Mesendoderm (in vitro differentiated cells): ENCODE measurements at regions not wholly inside any gene's neighbourhood (a gene's known extent, or its start where the extent isn't known, plus 50 kb on each side); places are given as distances from the start of the nearest gene placed in this dataset.
A peak's percentile ranks its signal among the peaks of the same experiment; 100 is the strongest.
"Not testable (repeated sequence)": the region's sequence is repeated elsewhere in the genome, so short reads cannot be mapped to it uniquely, and the experiment has no call there.

Experiments used
- DNase-seq: peaks from one replicate; pipeline ENCODE4 v3.0.0; 2013
- H2AK5ac ChIP-seq: 2 replicates; pipeline ENCODE4 v1.6.1; 2013; ENCODE audit warnings: low read length, inconsistent platforms
- H2BK120ac ChIP-seq: 2 replicates; pipeline ENCODE4 v1.6.1; 2013; ENCODE audit warnings: low read depth, mild to moderate bottlenecking, low read length, moderate library complexity, mixed read lengths
- H2BK15ac ChIP-seq: replicated peaks from 2 replicates; pipeline ENCODE4 v1.6.1; 2013; ENCODE audit warnings: low read depth, mild to moderate bottlenecking, moderate library complexity
- H2BK5ac ChIP-seq: 2 replicates; pipeline ENCODE4 v1.6.1; 2013; ENCODE audit warnings: low read length, inconsistent platforms
- H3K18ac ChIP-seq: 2 replicates; pipeline ENCODE4 v1.6.1; 2013; ENCODE audit warnings: mild to moderate bottlenecking, low read length, mixed read lengths
- H3K23ac ChIP-seq: one replicate; pipeline ENCODE4 v1.6.1; 2013; ENCODE audit warnings: low read length
- H3K27ac ChIP-seq: 2 replicates; pipeline ENCODE4 v1.5.1; 2013; ENCODE audit warnings: low read depth, mild to moderate bottlenecking, inconsistent platforms, low read length, moderate library complexity
- H3K27me3 ChIP-seq: 2 replicates; pipeline ENCODE4 v1.6.1; 2013; ENCODE audit warnings: low read length, control low read depth, mild to moderate bottlenecking, inconsistent platforms; ENCODE audit not compliant: insufficient read depth, poor library complexity
- H3K36me3 ChIP-seq: 2 replicates; pipeline ENCODE4 v1.6.1; 2013; ENCODE audit warnings: low read length, inconsistent platforms; ENCODE audit not compliant: control insufficient read depth, insufficient read depth
- H3K4ac ChIP-seq: one replicate; pipeline ENCODE4 v1.6.1; 2013; ENCODE audit warnings: low read depth, mild to moderate bottlenecking, low read length, moderate library complexity
- H3K4me1 ChIP-seq: 2 replicates; pipeline ENCODE4 v1.6.1; 2013; ENCODE audit warnings: low read depth, low read length, inconsistent platforms; ENCODE audit not compliant: control insufficient read depth
- H3K4me2 ChIP-seq: 2 replicates; pipeline ENCODE4 v1.6.1; 2013; ENCODE audit warnings: low read length
- H3K4me3 ChIP-seq: 2 replicates; pipeline ENCODE4 v1.5.1; 2013; ENCODE audit warnings: mild to moderate bottlenecking, low read length
- H3K56ac ChIP-seq: one replicate; pipeline ENCODE4 v1.6.1; 2013; ENCODE audit warnings: low read length
- H3K79me1 ChIP-seq: 2 replicates; pipeline ENCODE4 v1.6.1; 2013; ENCODE audit warnings: low read length, inconsistent platforms
- H3K79me2 ChIP-seq: 2 replicates; pipeline ENCODE4 v1.6.1; 2013; ENCODE audit warnings: mild to moderate bottlenecking, low read length; ENCODE audit not compliant: control insufficient read depth, insufficient read depth
- H3K9ac ChIP-seq: 2 replicates; pipeline ENCODE4 v1.6.1; 2013; ENCODE audit warnings: low read length, inconsistent platforms
- H4K5ac ChIP-seq: one replicate; pipeline ENCODE4 v1.6.1; 2013; ENCODE audit warnings: low read length
- H4K8ac ChIP-seq: one replicate; pipeline ENCODE4 v1.6.1; 2013; ENCODE audit warnings: low read depth, mild to moderate bottlenecking, control low read depth, low read length, moderate library complexity
- WGBS: extraction: QIAGEN DNeasy Blood & Tissue Kit; methylation state at CpG from one replicate; pipeline ENCODE4 v1.1.7; 2013; ENCODE audit warnings: low lambda C conversion rate, missing lambda C conversion rate; ENCODE audit not compliant: insufficient coverage; ENCODE audit errors: extremely low coverage; 5-methylcytosine and 5-hydroxymethylcytosine counted together

DNA sequence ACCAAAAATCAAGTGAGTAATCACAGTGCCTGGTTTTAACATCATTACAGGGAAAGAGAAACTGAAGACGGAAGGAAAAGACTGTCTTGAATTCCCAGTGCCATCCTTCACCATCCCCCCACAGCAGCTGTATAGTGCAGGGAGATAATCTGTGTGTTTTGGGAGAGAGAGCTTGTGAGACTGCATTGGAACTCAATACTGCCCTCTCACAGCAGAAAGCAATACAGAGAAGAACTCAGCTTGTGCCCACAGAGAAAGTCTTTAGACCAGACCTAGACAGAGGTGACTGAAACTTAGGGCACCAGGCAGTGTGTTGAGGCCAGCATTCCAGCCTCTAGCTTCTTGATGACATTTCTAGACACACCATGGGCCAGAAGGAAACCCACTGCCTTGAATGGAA is 754.7 kb upstream of the CDH6 start:
- H2BK120ac ChIP-seq: no peak overlapping the region
- H3K4me3 ChIP-seq: no peak overlapping the region
- H4K8ac ChIP-seq: no peak overlapping the region
- no peak overlapping the region for H3K27ac ChIP-seq
- H3K4me2 ChIP-seq: no peak overlapping the region
- H3K79me2 ChIP-seq: no peaks in the 10 kb centered on the region
- H3K18ac ChIP-seq: no peak overlapping the region
- WGBS: no CpG with 5 or more reads among the region's 1 CpG
- H3K36me3 ChIP-seq: no peaks in the 10 kb centered on the region
- DNase-seq: peak; percentile 40
- no peak overlapping the region for H3K56ac ChIP-seq
- H3K27me3 ChIP-seq: no peaks in the 10 kb centered on the region
- H2AK5ac ChIP-seq: no peak overlapping the region
- H3K4me1 ChIP-seq: no peaks in the 10 kb centered on the region
- H2BK15ac ChIP-seq: no peak overlapping the region
- H2BK5ac ChIP-seq: no peak overlapping the region
- H3K79me1 ChIP-seq: no peaks in the 10 kb centered on the region
- H4K5ac ChIP-seq: no peak overlapping the region
- H3K4ac ChIP-seq: no peak overlapping the region
- H3K9ac ChIP-seq: no peak overlapping the region
- H3K23ac ChIP-seq: no peak overlapping the region

DNA sequence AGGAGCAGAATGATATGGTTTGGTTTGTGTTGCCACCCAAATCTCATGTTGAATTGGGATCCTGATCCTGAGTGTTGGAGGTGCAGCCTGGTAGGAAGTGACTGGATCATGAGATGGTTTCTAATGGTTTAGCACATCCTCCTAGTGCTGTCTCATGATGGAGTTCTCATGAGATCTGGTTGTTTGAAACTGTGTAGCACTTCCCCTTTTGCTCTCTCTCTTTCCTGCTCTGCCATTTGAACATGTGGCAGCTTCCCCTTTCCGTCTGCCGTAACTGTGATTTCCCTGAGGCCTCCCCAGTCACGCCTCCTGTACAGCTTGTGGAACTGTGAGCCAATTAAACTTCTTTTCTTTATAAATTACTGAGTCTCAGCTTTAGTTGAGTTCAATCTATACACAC is 756.8 kb upstream of the CDH6 start:
- H3K27ac ChIP-seq: no peak overlapping the region
- no CpG with 5 or more reads among the region's 3 CpGs for WGBS
- DNase-seq: no peak

DNA sequence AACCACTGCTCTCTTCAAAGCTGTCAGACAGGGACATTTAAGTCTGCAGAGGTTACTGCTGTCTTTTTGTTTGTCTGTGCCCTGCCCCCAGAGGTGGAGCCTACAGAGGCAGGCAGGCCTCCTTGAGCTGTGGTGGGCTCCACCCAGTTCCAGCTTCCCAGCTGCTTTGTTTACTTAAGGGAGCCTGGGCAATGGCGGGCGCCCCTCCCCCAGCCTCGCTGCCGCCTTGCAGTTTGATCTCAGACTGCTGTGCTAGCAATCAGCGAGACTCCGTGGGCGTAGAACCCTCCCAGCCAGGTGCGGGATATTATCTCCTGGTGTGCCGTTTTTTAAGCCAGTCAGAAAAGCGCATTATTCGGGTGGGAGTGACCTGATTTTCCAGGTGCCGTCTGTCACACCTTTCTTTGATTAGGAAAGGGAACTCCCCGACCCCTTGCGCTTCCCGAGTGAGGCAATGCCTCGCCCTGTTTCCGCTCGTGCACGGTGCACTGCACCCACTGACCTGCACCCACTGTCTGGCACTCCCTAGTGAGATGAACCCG is 764.5 kb upstream of the CDH6 start:
- not testable (repeated sequence) for H2AK5ac ChIP-seq, H3K4me2 ChIP-seq, H2BK15ac ChIP-seq, H3K4me1 ChIP-seq, H3K79me1 ChIP-seq, H4K5ac ChIP-seq, H3K4me3 ChIP-seq, H3K18ac ChIP-seq, H3K4ac ChIP-seq, H4K8ac ChIP-seq, H3K9ac ChIP-seq, H3K23ac ChIP-seq, H3K79me2 ChIP-seq, H2BK5ac ChIP-seq, H3K36me3 ChIP-seq, H3K27me3 ChIP-seq, H3K27ac ChIP-seq, H2BK120ac ChIP-seq
- peak overlapping the region; percentile 25 for H3K56ac ChIP-seq
- no CpG with 5 or more reads among the region's 20 CpGs for WGBS
- DNase-seq: peak; percentile 6

More for the DNA sequence above, 756.8 kb upstream of the CDH6 start:
- Histone ChIP-seq H3K36me3 (no peaks in the 10 kb centered on the region), H3K56ac (no peak overlapping the region), H4K5ac (no peak overlapping the region), H3K4me3 (no peak overlapping the region), H2BK15ac (no peak overlapping the region), H3K79me2 (no peaks in the 10 kb centered on the region), H3K9ac (no peak overlapping the region), H3K79me1 (no peaks in the 10 kb centered on the region), H3K4me1 (no peaks in the 10 kb centered on the region), H3K23ac (no peak overlapping the region), H3K4me2 (no peak overlapping the region), H2BK5ac (no peak overlapping the region), H3K18ac (no peak overlapping the region), H2BK120ac (no peak overlapping the region), H3K4ac (no peak overlapping the region), H2AK5ac (no peak overlapping the region), H4K8ac (no peak overlapping the region), H3K27me3 (no peaks in the 10 kb centered on the region)

DNA sequence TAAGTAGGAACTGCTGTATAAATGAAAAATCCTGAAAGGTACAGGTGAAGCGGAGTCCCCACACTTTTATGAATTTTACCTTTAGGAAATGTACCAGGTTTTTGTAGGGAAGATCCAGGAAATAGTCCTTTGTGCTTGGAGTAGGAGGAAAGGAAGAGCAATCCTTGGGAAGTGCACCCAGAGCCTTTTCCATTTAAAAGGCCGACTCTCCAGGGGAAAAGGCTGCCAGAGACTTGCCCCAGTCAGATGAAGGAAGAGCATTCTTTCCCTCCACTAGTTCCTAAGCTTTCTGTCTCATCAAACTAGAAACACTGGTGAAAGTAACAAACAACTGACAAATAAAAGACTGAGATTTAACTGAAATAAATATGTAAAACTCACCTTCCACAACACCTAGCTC is 779.4 kb upstream of the CDH6 start:
- H2BK120ac ChIP-seq: no peak overlapping the region
- no peak overlapping the region for H2BK15ac ChIP-seq
- no peak overlapping the region for H3K56ac ChIP-seq
- H2AK5ac ChIP-seq: no peak overlapping the region
- no peak overlapping the region for H3K27ac ChIP-seq
- no peaks in the 10 kb centered on the region for H3K4me1 ChIP-seq
- no peak overlapping the region for H4K5ac ChIP-seq
- no peaks in the 10 kb centered on the region for H3K79me2 ChIP-seq
- no peak overlapping the region for H3K18ac ChIP-seq
- no peaks in the 10 kb centered on the region for H3K79me1 ChIP-seq
- no peak overlapping the region for H3K4ac ChIP-seq
- H3K36me3 ChIP-seq: no peaks in the 10 kb centered on the region
- H4K8ac ChIP-seq: no peak overlapping the region
- WGBS: no CpG with 5 or more reads among the region's 2 CpGs
- H3K9ac ChIP-seq: no peak overlapping the region
- H3K23ac ChIP-seq: no peak overlapping the region
- H3K4me2 ChIP-seq: no peak overlapping the region
- DNase-seq: no peak
- no peak overlapping the region for H2BK5ac ChIP-seq
- no peaks in the 10 kb centered on the region for H3K27me3 ChIP-seq
- no peak overlapping the region for H3K4me3 ChIP-seq

DNA sequence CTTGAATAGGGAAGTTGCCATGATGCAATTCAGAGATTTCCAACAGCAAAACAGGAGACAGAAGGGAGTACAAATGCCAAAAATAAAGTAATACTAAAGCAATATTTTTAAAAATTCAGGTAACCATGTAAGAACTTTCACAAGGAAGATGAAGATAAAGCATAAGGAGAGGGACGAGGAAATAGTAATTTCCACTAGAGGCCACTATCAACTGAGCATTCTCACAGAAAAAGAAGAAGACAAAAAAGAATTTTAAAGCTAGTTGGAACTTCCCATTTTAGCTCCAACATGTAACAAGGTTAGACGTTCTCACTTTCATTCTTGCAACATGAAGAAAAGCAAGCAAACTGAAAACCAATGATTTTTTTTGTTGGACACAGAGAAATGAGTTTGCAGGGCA is 779.9 kb upstream of the CDH6 start:
- Histone ChIP-seq H3K4me2 (no peak overlapping the region), H3K79me2 (no peaks in the 10 kb centered on the region), H3K4me3 (no peak overlapping the region), H3K36me3 (no peaks in the 10 kb centered on the region), H3K56ac (no peak overlapping the region), H3K9ac (no peak overlapping the region), H3K27me3 (no peaks in the 10 kb centered on the region), H2BK15ac (no peak overlapping the region), H3K18ac (no peak overlapping the region), H3K4me1 (no peaks in the 10 kb centered on the region), H3K4ac (no peak overlapping the region), H3K79me1 (no peaks in the 10 kb centered on the region), H2AK5ac (no peak overlapping the region), H4K5ac (no peak overlapping the region), H2BK5ac (no peak overlapping the region), H3K23ac (no peak overlapping the region), H2BK120ac (no peak overlapping the region), H3K27ac (no peak overlapping the region), H4K8ac (no peak overlapping the region)
- no CpG with 5 or more reads among the region's 2 CpGs for WGBS
- DNase-seq: peak; percentile 18

DNA sequence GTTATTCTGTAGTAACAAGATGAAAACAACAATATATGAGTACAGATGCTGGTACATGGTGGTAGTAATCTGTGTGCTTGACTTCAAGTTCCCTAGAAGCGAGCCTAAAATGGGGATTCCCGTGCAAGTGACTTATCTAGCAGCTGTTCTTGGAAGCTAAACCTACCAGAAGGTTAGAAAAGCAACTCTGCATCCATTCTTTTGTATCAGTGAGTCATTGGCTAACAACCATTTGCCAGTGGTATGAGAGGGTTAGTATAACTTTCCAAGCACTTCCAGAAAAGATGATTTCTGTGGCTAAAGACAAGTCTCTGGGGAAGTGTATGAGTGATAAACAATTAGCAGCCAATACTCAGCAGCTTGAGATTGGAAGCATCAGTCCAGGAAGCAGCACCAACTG is 787.7 kb upstream of the CDH6 start:
- no peaks in the 10 kb centered on the region for H3K79me1 ChIP-seq
- no peak overlapping the region for H2BK15ac ChIP-seq
- no peak overlapping the region for H2BK5ac ChIP-seq
- no peak overlapping the region for H3K56ac ChIP-seq
- H3K36me3 ChIP-seq: no peaks in the 10 kb centered on the region
- H3K4me1 ChIP-seq: no peaks in the 10 kb centered on the region
- no peak overlapping the region for H4K5ac ChIP-seq
- H3K27ac ChIP-seq: no peak overlapping the region
- H2AK5ac ChIP-seq: no peak overlapping the region
- H3K4me3 ChIP-seq: no peak overlapping the region
- no peak overlapping the region for H3K9ac ChIP-seq
- H3K18ac ChIP-seq: no peak overlapping the region
- no peak for DNase-seq
- no peaks in the 10 kb centered on the region for H3K27me3 ChIP-seq
- no peaks in the 10 kb centered on the region for H3K79me2 ChIP-seq
- H3K4me2 ChIP-seq: no peak overlapping the region
- WGBS: no CpG with 5 or more reads among the region's 2 CpGs
- H3K23ac ChIP-seq: no peak overlapping the region
- no peak overlapping the region for H2BK120ac ChIP-seq
- H3K4ac ChIP-seq: no peak overlapping the region
- no peak overlapping the region for H4K8ac ChIP-seq
